ENCODE measurements at regions not wholly inside any gene's neighbourhood (a gene's known extent, or its start where the extent isn't known, plus 50 kb on each side); places are given as distances from the start of the nearest gene placed in this dataset.

GRCh38 chr13:80716610-80717081, 375.7 kb upstream of the SPRY2 start:
- no peak overlapping the region for H3K9ac ChIP-seq (ENCODE audit: low read length)
- H2AFZ ChIP-seq (ENCODE audit: low read depth, low read length): no peak overlapping the region

GRCh38 chr13:80712026-80712425, 371.1 kb upstream of the SPRY2 start:
- H3K9me2 ChIP-seq (ENCODE audit: insufficient read depth, low read length): no peaks in the 10 kb centered on the region
- no peak overlapping the region for H3K27ac ChIP-seq (ENCODE audit: low read length)
- no peaks in the 10 kb centered on the region for H4K20me1 ChIP-seq (ENCODE audit: insufficient read depth)
- H3K4me2 ChIP-seq (ENCODE audit: low read length): no peak overlapping the region
- H3K9ac ChIP-seq (ENCODE audit: low read length): no peak overlapping the region
- no peak overlapping the region for H3K4me3 ChIP-seq (ENCODE audit: low read length)
- no peaks in the 10 kb centered on the region for H3K36me3 ChIP-seq (ENCODE audit: insufficient read depth, low read length)
- H3K79me2 ChIP-seq (replicated peaks; ENCODE audit: insufficient read depth, low read length): no peaks in the 10 kb centered on the region
- H3F3A ChIP-seq (ENCODE audit: insufficient read depth, low read length, poor library complexity, severe bottlenecking): no peaks in the 10 kb centered on the region
- no peaks in the 10 kb centered on the region for H3K27me3 ChIP-seq (ENCODE audit: insufficient read depth, low read depth, low read length)
- no peaks in the 10 kb centered on the region for H3K9me3 ChIP-seq (ENCODE audit: low read length)
- no peak overlapping the region for H2AFZ ChIP-seq (ENCODE audit: low read depth, low read length)
- no peak for TF ChIP-seq EZH2 (IDR thresholded peaks at IDR 0.05; ENCODE audit: borderline replicate concordance, insufficient read depth, low read length, poor library complexity, severe bottlenecking)
- TF ChIP-seq SMC3 (conservative IDR thresholded peaks at IDR 0.05; ENCODE audit: poor library complexity): no peak
- TF ChIP-seq RAD21 (conservative IDR thresholded peaks at IDR 0.05): no peak
- no peak for TF ChIP-seq REST (IDR thresholded peaks at IDR 0.05; ENCODE audit: borderline replicate concordance)
- no peak for TF ChIP-seq POLR2AphosphoS5 (IDR thresholded peaks at IDR 0.05)
- no peak for TF ChIP-seq CTCF (IDR thresholded peaks at IDR 0.05; ENCODE audit: poor library complexity, severe bottlenecking)

More at GRCh38 chr13:80716610-80717081, 375.7 kb upstream of the SPRY2 start:
- H3K27me3 ChIP-seq (ENCODE audit: insufficient read depth, low read depth, low read length): no peaks in the 10 kb centered on the region
- no peak overlapping the region for H3K4me2 ChIP-seq (ENCODE audit: low read length)
- no peak overlapping the region for H3K4me3 ChIP-seq (ENCODE audit: low read length)
- H3K9me2 ChIP-seq (ENCODE audit: insufficient read depth, low read length): no peaks in the 10 kb centered on the region
- H3K9me3 ChIP-seq (ENCODE audit: low read length): no peaks in the 10 kb centered on the region
- H3K36me3 ChIP-seq (ENCODE audit: insufficient read depth, low read length): no peaks in the 10 kb centered on the region
- no peaks in the 10 kb centered on the region for H3K79me2 ChIP-seq (replicated peaks; ENCODE audit: insufficient read depth, low read length)
- no peak for TF ChIP-seq CTCF (IDR thresholded peaks at IDR 0.05; ENCODE audit: poor library complexity, severe bottlenecking)
- TF ChIP-seq EP300 (conservative IDR thresholded peaks at IDR 0.05; ENCODE audit: poor library complexity, severe bottlenecking): no peak
- TF ChIP-seq POLR2AphosphoS5 (IDR thresholded peaks at IDR 0.05): no peak
- no peak for TF ChIP-seq RAD21 (conservative IDR thresholded peaks at IDR 0.05)
- TF ChIP-seq TAF1 (IDR thresholded peaks at IDR 0.05; ENCODE audit: low read depth): no peak
- TF ChIP-seq SMC3 (conservative IDR thresholded peaks at IDR 0.05; ENCODE audit: poor library complexity): no peak
- no peak for TF ChIP-seq MXI1 (conservative IDR thresholded peaks at IDR 0.05; ENCODE audit: poor library complexity, severe bottlenecking)
- no peak for TF ChIP-seq EZH2 (IDR thresholded peaks at IDR 0.05; ENCODE audit: borderline replicate concordance, insufficient read depth, low read length, poor library complexity, severe bottlenecking)
- TF ChIP-seq REST (IDR thresholded peaks at IDR 0.05; ENCODE audit: borderline replicate concordance): no peak
- H3F3A ChIP-seq (ENCODE audit: insufficient read depth, low read length, poor library complexity, severe bottlenecking): no peaks in the 10 kb centered on the region
- H4K20me1 ChIP-seq (ENCODE audit: insufficient read depth): no peaks in the 10 kb centered on the region
- no peak overlapping the region for H3K27ac ChIP-seq (ENCODE audit: low read length)
